Uterus (tissue), 2 donors: ENCODE measurements at regions not wholly inside any gene's neighbourhood (a gene's known extent, or its start where the extent isn't known, plus 50 kb on each side); places are given as distances from the start of the nearest gene placed in this dataset.
A peak's percentile ranks its signal among the peaks of the same experiment; 100 is the strongest.

Source experiments
- POLR2A ChIP-seq, 2 donors: fragments of 450-650 bp; IDR thresholded peaks; one replicate each; pipeline ENCODE4 v1.6.1; 2016; ENCODE audit warnings: antibody characterized with exemption in 2 of 2, mild to moderate bottlenecking in 1 of 2, moderate library complexity in 1 of 2
- TF ChIP-seq, protein P1 (sequence below), 4 experiments: fragments of 200-600 bp in 2 of 4; fragments of 450-650 bp in 2 of 4; sonication (generic) in 2 of 4; IDR thresholded peaks; one replicate each; pipeline ENCODE4 v1.5.1; 2016 to 2019; ENCODE audit warnings: antibody characterized with exemption in 4 of 4, mild to moderate bottlenecking in 2 of 4, moderate library complexity in 1 of 4

DNA sequence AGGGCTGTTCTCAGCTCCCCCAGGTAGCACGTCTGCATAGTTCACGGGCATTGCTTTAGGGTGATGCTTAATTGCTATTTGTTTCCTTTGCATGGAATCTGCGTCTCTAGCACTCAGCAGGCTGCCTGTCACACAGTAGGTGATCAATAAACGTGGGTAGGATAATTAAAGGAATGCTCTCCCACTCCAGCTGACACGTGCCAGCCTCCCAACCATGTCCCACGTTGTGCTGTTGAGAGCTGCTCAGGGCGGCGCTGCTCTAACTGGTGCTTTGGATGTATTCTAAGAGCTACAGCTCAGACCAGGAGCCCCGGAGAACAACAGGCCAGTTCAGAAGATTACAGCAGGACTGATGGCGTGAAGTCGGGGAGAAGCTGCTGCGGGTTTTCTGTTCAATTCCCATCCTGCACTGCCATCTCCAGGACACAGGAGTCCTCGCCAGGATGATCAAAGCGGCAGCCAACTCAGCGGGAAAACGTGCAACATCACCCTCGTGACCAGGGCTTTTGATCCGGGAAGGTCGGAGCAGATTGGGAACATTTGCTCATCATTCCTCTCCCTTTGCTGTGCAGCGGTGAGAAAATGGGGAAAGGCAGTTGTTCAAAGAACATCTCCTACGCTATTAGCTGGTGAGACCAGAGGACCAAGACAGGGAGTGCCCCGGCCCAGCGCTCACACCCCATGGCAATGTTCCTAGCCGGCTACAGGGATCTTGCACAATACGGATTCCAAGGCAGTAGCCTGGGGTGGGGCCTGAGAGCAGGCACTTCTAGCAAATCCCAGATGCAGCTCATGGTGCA, 50.5 kb upstream of the FOXK1 start:
- TF ChIP-seq, protein P1, sequence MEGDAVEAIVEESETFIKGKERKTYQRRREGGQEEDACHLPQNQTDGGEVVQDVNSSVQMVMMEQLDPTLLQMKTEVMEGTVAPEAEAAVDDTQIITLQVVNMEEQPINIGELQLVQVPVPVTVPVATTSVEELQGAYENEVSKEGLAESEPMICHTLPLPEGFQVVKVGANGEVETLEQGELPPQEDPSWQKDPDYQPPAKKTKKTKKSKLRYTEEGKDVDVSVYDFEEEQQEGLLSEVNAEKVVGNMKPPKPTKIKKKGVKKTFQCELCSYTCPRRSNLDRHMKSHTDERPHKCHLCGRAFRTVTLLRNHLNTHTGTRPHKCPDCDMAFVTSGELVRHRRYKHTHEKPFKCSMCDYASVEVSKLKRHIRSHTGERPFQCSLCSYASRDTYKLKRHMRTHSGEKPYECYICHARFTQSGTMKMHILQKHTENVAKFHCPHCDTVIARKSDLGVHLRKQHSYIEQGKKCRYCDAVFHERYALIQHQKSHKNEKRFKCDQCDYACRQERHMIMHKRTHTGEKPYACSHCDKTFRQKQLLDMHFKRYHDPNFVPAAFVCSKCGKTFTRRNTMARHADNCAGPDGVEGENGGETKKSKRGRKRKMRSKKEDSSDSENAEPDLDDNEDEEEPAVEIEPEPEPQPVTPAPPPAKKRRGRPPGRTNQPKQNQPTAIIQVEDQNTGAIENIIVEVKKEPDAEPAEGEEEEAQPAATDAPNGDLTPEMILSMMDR (IDR thresholded peaks at IDR 0.05) = peak; percentile 64 to 87 (median 78)
- TF ChIP-seq POLR2A (IDR thresholded peaks at IDR 0.05) = peak in 1 of 2 donors; percentile 9
